SK-N-DZ (cell line): ENCODE measurements at regions not wholly inside any gene's neighbourhood (a gene's known extent, or its start where the extent isn't known, plus 50 kb on each side); places are given as distances from the start of the nearest gene placed in this dataset.

Experiments
- DNase-seq: peaks from one replicate; pipeline ENCODE4 v3.0.0-alpha.2; 2015; ENCODE audit warnings: low spot score

- no peak for DNase-seq
Observed at GRCh38 chr12:61871485-61871810, 388.8 kb upstream of the USP15 start.

GRCh38 chr12:61879229-61879628 is 381.0 kb upstream of the USP15 start:
- no peak for DNase-seq

- DNase-seq, result no peak
Observed at GRCh38 chr12:61880186-61880585, 380.0 kb upstream of the USP15 start.

GRCh38 chr12:61891632-61892031 is 368.6 kb upstream of the USP15 start:
- DNase-seq, result no peak

GRCh38 chr12:61894168-61894567 is 366.0 kb upstream of the USP15 start:
- no peak for DNase-seq

GRCh38 chr12:61896436-61896835 is 363.8 kb upstream of the USP15 start:
- no peak for DNase-seq

GRCh38 chr12:61902403-61902802 is 357.8 kb upstream of the USP15 start:
- no peak for DNase-seq

GRCh38 chr12:61911113-61911512 is 349.1 kb upstream of the USP15 start:
- DNase-seq, result no peak

GRCh38 chr12:61915420-61915819 is 344.8 kb upstream of the USP15 start:
- no peak for DNase-seq

GRCh38 chr12:61916831-61917230 is 343.4 kb upstream of the USP15 start:
- peak; percentile 31 for DNase-seq

GRCh38 chr12:61919686-61920085 is 340.5 kb upstream of the USP15 start:
- no peak for DNase-seq

GRCh38 chr12:61920230-61920629 is 340.0 kb upstream of the USP15 start:
- DNase-seq, result no peak

- no peak for DNase-seq
Observed at GRCh38 chr12:61923152-61923551, 337.1 kb upstream of the USP15 start.

- DNase-seq, result no peak
Observed at GRCh38 chr12:61934564-61934963, 325.6 kb upstream of the USP15 start.

GRCh38 chr12:61939977-61940376 is 320.2 kb upstream of the USP15 start:
- no peak for DNase-seq

- DNase-seq, result no peak
Observed at GRCh38 chr12:61956545-61956944, 303.7 kb upstream of the USP15 start.

- DNase-seq, result no peak
Observed at GRCh38 chr12:61974461-61974860, 285.7 kb upstream of the USP15 start.

- DNase-seq, result no peak
Observed at GRCh38 chr12:61985830-61986229, 274.4 kb upstream of the USP15 start.

GRCh38 chr12:61987173-61987572 is 273.0 kb upstream of the USP15 start:
- DNase-seq, result peak; percentile 10

GRCh38 chr12:61991661-61992060 is 268.5 kb upstream of the USP15 start:
- DNase-seq, result no peak

- peak; percentile 62 for DNase-seq
Observed at GRCh38 chr12:61993734-61994345, 266.4 kb upstream of the USP15 start.

- DNase-seq, result no peak
Observed at GRCh38 chr12:61996717-61997116, 263.5 kb upstream of the USP15 start.

GRCh38 chr12:61998791-61999190 is 261.4 kb upstream of the USP15 start:
- no peak for DNase-seq

GRCh38 chr12:61999311-61999710 is 260.9 kb upstream of the USP15 start:
- no peak for DNase-seq
